Upper lobe of left lung (tissue), 6 donors: ENCODE measurements at regions not wholly inside any gene's neighbourhood (a gene's known extent, or its start where the extent isn't known, plus 50 kb on each side); places are given as distances from the start of the nearest gene placed in this dataset.

Source experiments
- ATAC-seq, 2 donors: fragments of 200-7000 bp; cut with Tn5 transposase; one replicate each; pipeline ENCODE4 v1.9.1; 2022; ENCODE audit warnings: mild to moderate bottlenecking in 2 of 2, moderate library complexity in 2 of 2; ENCODE audit not compliant: low FRiP score in 2 of 2
- DNase-seq, 2 donors: peaks; one replicate each; pipeline ENCODE4 v3.0.0-alpha.2; 2019 to 2020
- H3K27ac ChIP-seq, 4 donors: fragments of 200-600 bp; sonication (generic); one replicate each; pipeline ENCODE4 v1.5.1; 2016 to 2019
- H3K27me3 ChIP-seq, 4 donors: fragments of 200-600 bp; sonication (generic); one replicate each; pipeline ENCODE4 v1.5.1; 2017 to 2019
- H3K36me3 ChIP-seq, 4 donors: fragments of 200-600 bp; sonication (generic); one replicate each; pipeline ENCODE4 v1.5.1; 2016 to 2019
- H3K4me1 ChIP-seq, 4 donors: fragments of 200-600 bp; sonication (generic); one replicate each; pipeline ENCODE4 v1.5.1; 2018 to 2019
- H3K4me3 ChIP-seq, 4 donors: fragments of 200-600 bp; sonication (generic); one replicate each; pipeline ENCODE4 v1.5.1; 2017 to 2019; ENCODE audit warnings: mild to moderate bottlenecking in 2 of 4, moderate library complexity in 1 of 4
- H3K9me3 ChIP-seq, 4 donors: fragments of 200-600 bp; sonication (generic); one replicate each; pipeline ENCODE4 v1.5.1; 2018 to 2019
- EP300 ChIP-seq, 4 donors: sonication (generic); formaldehyde crosslinking; IDR thresholded peaks; one replicate each; pipeline ENCODE4 v1.5.1; 2017; ENCODE audit warnings: antibody characterized with exemption in 4 of 4, control low read depth in 2 of 4
- POLR2A ChIP-seq, 4 donors: fragments of 450-650 bp; IDR thresholded peaks; one replicate each; pipeline ENCODE4 v1.5.1; 2016 to 2017; ENCODE audit warnings: antibody characterized with exemption in 4 of 4, mild to moderate bottlenecking in 2 of 4
- POLR2AphosphoS5 ChIP-seq, 2 donors: sonication (generic); formaldehyde crosslinking; IDR thresholded peaks; one replicate each; pipeline ENCODE4 v1.5.1; 2017; ENCODE audit warnings: antibody characterized with exemption in 2 of 2
- WGBS, 2 donors: methylation state at CpG; one replicate each; pipeline ENCODE4 v1.1.5; 2017 to 2018; 5-methylcytosine and 5-hydroxymethylcytosine counted together
- TF ChIP-seq, protein P1 (sequence below), 6 experiments: fragments of 450-650 bp in 4 of 6; fragments of 200-600 bp in 2 of 6; sonication (generic) in 2 of 6; IDR thresholded peaks; one replicate each; pipeline ENCODE4 v1.5.1; 2016 to 2019; ENCODE audit warnings: antibody characterized with exemption in 6 of 6
- donor health status: DM: no; HTN: no; CAD: no; lungs with moderate emphysema.
- donor health status: DM: no; HTN: yes; CAD: no; lungs with severe emphysema.

DNA sequence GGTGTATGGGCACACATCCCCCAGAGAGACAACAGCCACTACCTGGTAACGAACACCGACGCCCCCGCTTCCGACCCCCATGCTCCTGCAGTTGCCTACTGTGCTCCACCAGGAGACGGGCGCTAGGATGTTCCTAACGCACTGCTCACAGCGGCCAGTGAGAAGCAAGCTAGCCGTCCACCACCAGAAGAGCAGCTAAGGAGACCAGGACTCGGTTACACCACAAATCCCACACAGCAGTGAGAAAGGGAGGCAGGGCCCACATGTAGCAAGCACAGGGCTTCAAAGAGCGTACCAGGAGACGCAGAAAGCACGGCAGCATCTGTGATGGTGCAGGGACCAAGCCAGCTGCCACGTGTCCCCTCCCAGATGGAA lies 117.0 kb downstream of the NCOR2 start:
- WGBS, 2 donors, result 93% methylated on average over 3 to 15 of the region's 15 CpGs
- ATAC-seq, result no peak
- Histone ChIP-seq H3K4me1 (peaks cover 35 to 47% (median 39%) of the 10 kb centered on the region in 4 donors), H3K27me3 (no peaks in the 10 kb centered on the region), H3K27ac (no peak overlapping the region), H3K4me3 (no peak overlapping the region), H3K36me3 (peaks cover 0 to 44% (median 34%) of the 10 kb centered on the region in 4 donors), H3K9me3 (no peaks in the 10 kb centered on the region)
- no peak for TF ChIP-seq POLR2A (IDR thresholded peaks at IDR 0.05)
- no peak for TF ChIP-seq EP300 (IDR thresholded peaks at IDR 0.05)
- TF ChIP-seq POLR2AphosphoS5 (IDR thresholded peaks at IDR 0.05), result no peak
- TF ChIP-seq, protein P1, sequence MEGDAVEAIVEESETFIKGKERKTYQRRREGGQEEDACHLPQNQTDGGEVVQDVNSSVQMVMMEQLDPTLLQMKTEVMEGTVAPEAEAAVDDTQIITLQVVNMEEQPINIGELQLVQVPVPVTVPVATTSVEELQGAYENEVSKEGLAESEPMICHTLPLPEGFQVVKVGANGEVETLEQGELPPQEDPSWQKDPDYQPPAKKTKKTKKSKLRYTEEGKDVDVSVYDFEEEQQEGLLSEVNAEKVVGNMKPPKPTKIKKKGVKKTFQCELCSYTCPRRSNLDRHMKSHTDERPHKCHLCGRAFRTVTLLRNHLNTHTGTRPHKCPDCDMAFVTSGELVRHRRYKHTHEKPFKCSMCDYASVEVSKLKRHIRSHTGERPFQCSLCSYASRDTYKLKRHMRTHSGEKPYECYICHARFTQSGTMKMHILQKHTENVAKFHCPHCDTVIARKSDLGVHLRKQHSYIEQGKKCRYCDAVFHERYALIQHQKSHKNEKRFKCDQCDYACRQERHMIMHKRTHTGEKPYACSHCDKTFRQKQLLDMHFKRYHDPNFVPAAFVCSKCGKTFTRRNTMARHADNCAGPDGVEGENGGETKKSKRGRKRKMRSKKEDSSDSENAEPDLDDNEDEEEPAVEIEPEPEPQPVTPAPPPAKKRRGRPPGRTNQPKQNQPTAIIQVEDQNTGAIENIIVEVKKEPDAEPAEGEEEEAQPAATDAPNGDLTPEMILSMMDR (IDR thresholded peaks at IDR 0.05), result no peak
- peak in 1 of 2 donors; percentile 47 for DNase-seq

DNA sequence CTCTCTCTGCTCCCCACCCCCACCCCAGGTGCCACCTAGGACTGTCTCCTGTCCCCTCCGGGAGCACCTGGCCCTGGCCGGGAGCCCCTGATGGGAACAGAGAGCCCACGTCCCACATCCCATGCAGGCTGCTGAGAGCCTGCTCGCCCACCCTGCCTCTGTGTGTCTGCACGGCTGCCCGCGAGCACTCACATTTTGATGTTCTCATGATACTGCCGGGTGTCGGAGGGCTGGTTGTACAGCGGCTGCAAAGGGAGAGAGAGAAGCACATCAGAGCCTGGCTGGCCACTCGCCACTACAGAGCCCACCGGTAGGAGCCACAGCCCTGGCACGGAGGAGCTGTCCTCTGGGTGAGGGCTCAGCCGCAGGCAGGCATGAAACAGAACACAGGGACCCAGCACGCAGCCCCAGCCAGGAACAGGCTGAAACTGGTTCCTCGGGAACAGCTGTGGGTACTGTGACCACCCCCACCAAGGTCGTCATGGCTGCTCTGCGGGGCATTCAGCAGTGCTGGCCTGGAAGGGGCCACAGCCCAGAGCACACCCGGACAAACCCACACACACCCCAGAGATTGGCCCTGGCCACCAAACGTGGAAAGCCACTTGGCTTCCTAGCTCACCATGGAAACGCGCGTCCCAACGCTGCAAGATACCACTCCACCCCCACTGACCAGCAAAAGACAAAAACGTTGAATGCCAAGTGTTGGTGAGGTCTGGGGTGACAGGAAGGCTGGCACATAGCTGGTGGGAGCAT lies 117.6 kb downstream of the NCOR2 start:
- WGBS, 2 donors, result 86 to 89% methylated on average over 7 to 24 of the region's 25 CpGs
- H3K4me3 ChIP-seq, result no peak overlapping the region
- no peaks in the 10 kb centered on the region for H3K9me3 ChIP-seq
- TF ChIP-seq EP300 (IDR thresholded peaks at IDR 0.05) (no peak), POLR2AphosphoS5 (IDR thresholded peaks at IDR 0.05) (no peak), POLR2A (IDR thresholded peaks at IDR 0.05) (no peak)
- TF ChIP-seq, protein P1 (IDR thresholded peaks at IDR 0.05), result no peak
- ATAC-seq, result no peak
- no peak for DNase-seq
- peaks cover 30 to 41% (median 33%) of the 10 kb centered on the region in 4 donors for H3K4me1 ChIP-seq
- no peak overlapping the region for H3K27ac ChIP-seq
- H3K27me3 ChIP-seq, result no peaks in the 10 kb centered on the region
- H3K36me3 ChIP-seq, result peaks cover 0 to 49% (median 38%) of the 10 kb centered on the region in 4 donors

DNA sequence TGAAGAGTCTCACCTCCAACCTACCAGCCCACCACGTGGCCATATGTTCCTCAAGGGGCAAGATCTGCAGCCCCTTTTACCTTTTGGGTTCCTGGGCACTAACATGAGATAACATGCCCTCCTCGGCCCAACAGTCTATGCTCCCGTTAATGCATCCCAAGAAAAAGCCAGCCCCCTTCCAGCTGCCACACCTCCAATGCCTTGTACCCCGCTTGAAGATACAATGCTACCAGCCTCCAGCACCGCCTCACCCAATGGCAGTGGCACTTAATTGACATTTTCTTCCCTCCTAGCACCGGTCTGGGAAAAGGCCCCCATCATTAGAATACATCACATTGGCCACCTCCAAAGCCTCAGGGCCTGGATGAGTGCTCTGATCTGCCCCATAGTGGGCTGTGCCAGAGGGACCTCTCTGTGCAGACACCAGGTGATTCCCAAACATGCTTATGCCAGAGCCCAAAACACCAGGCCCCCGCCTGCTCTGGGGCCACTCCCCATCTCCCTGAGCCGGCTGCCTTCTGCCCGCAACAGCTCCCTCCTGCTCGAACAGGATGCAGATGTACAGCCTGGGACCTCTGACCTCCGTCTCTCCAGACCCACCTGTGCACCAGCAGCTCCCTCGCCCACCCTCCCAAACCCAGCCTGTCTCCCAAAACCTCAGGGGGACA lies 118.3 kb downstream of the NCOR2 start:
- no peak for ATAC-seq
- H3K36me3 ChIP-seq, result peaks cover 0 to 55% (median 39%) of the 10 kb centered on the region in 4 donors
- no peak overlapping the region for H3K4me3 ChIP-seq
- DNase-seq, result no peak
- peaks cover 22 to 34% (median 26%) of the 10 kb centered on the region in 4 donors for H3K4me1 ChIP-seq
- H3K9me3 ChIP-seq, result no peaks in the 10 kb centered on the region
- 92 to 96% methylated on average over 12 of the region's 12 CpGs for WGBS, 2 donors
- TF ChIP-seq EP300 (IDR thresholded peaks at IDR 0.05), result no peak
- no peak for TF ChIP-seq POLR2A (IDR thresholded peaks at IDR 0.05)
- TF ChIP-seq POLR2AphosphoS5 (IDR thresholded peaks at IDR 0.05), result no peak
- TF ChIP-seq, protein P1 (IDR thresholded peaks at IDR 0.05), result no peak
- H3K27me3 ChIP-seq, result no peaks in the 10 kb centered on the region
- no peak overlapping the region for H3K27ac ChIP-seq

DNA sequence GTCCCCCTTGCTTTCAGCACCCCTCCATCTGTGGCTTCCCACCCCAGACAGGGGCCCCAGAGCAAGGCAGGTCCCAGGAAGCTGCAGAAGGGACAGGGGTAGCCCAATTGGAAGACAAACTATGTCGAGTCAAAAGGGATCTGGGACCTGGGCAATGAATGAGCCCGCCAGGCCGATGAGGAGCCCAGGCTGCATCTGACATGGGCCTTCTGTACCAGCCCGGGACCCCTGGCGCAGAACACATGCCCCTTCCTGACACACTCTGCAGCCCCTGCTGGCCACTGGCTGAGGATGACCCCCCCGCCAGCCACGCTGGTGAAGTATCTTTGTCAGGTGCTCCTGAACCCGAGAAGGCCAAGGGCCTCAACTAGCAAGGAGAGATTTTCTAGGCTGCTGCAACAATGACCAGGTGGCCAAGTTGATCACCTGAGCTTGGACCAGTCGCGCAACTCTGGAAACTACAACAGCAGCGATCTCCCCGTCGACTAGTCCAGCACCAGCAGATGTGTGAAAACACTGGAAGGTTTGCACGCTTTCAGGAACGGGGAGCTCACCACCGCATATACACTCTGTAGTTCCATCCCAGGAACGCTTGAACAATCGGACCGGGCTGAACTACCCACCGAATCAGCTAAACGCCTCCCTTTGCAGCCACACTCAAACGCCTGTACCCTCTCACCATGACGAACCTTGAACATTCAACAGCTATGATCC lies 119.0 kb downstream of the NCOR2 start:
- TF ChIP-seq EP300 (IDR thresholded peaks at IDR 0.05) (no peak), POLR2AphosphoS5 (IDR thresholded peaks at IDR 0.05) (no peak), POLR2A (IDR thresholded peaks at IDR 0.05) (no peak)
- TF ChIP-seq, protein P1 (IDR thresholded peaks at IDR 0.05), result no peak
- Histone ChIP-seq H3K36me3 (peaks cover 0 to 62% (median 42%) of the 10 kb centered on the region in 4 donors), H3K4me1 (peaks cover 18 to 27% (median 21%) of the 10 kb centered on the region in 4 donors), H3K27me3 (no peaks in the 10 kb centered on the region), H3K4me3 (no peak overlapping the region), H3K27ac (no peak overlapping the region), H3K9me3 (no peaks in the 10 kb centered on the region)
- 93 to 95% methylated on average over 14 to 22 of the region's 23 CpGs for whole genome bisulfite sequencing, 2 donors
- ATAC-seq (no peak), DNase-seq (no peak)
